NCI-H2107 treated with DMSO at 0.1 percent for 48 hours (cell line): ENCODE measurements at regions not wholly inside any gene's neighbourhood (a gene's known extent, or its start where the extent isn't known, plus 50 kb on each side); places are given as distances from the start of the nearest gene placed in this dataset.

Source experiments
- DNase-seq: peaks from one replicate; lab custom pipeline; 2025; ENCODE audit not compliant: unreplicated experiment; lab: John Stamatoyannopoulos, UW

DNA sequence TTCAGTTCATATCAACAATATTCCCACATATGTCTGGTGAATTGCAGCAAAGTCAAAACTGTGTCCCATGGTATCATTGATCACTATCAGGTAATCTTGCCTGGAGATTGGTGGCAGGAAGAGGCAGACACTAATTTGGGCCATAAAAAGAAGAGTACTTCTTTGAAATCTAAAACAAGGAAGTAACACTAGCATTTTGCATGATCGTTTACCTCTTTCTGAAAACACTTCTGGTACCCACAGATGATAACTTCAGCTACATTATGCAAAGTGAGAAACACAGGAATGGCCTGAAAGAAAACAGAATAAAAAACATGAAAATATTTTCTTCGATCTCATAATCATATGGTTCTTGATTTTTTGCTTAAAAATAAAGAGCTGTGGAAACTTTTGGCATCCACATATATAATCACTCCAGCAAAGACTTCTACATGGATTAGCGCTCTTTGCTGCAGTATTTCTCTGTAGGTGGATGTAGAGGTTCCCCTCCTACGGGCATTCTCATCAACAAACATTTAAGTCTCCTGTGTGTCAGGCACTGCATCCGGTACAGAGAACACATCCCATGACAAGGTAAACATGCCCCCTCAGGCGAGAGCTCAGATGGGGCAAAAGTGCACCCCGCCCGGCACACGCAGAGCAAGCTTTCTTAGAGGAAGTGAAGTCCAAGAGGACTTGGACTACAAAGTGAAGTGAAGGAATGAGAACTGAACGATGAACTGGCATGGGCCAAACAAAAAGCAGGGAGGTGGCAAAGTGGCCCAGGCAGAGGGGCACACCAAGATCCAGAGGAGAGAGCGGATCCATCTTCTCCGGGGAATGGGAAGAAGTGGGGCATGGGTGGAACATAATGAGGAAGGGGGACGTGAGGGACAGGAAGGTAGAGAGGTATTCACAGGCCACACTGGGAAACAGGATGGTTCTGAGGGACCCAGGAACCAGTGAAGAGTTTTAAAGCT lies 68.0 kb upstream of the RIOK3 start:
- no peak for DNase-seq

GRCh38 chr18:23386317-23386716 lies 66.8 kb upstream of the RIOK3 start:
- DNase-seq, result no peak

DNA sequence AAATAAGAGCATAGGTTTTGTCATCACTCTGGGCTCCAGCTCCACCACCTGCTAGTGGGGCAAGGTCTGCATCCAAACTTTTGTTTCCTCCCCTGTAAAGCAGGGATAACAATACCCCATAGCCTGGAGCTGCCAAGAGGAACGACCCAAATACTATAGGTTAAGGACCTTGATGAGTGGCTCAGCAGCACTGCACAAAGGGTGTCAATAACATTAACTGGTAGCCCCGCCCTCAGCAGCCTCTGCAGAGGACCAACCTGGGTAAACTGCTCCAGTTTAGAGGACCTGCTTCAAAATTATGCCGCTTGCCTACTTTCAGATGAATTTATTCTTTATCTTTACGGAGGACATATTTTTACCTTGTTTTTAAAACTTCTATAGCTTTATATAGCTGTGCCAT lies 65.8 kb upstream of the RIOK3 start:
- no peak for DNase-seq

DNA sequence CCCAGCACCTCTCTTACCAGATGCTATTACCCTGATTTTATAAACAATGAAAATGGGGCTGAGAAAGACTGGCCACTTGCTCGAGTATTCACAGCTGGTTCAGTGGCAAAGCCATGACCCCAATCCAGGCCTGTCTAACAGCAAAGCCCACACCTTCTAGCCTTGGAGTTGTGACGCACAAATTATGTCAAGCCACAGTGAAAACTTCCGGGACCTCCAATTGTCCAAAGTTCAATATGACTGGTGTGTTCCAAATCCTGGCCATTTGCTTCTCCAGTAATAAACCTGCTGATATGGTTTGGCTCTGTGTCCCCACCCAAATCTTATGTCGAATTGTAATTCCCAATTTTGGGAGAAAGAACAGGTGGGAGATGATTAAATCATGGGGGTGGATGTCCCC lies 64.7 kb upstream of the RIOK3 start:
- DNase-seq, result no peak

DNA sequence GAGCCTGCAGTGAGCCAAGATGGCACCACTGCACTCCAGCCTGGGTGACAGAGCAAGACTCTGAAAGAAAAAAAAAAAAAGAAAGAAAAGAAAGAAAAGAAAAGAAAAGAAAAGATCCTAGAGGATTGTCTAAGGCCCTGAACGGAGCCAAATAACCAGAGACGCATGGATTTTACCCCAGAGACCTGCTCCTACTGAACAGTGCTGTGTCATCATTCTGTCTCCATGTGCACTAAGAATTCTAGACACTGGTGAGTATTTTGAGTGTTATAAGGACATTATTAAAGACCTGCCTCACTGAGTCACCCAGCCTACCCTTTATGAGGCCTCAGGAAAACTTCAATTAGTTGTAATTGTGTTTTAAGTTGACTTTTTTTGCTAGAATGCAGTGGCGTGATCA lies 61.9 kb upstream of the RIOK3 start:
- DNase-seq, result no peak

GRCh38 chr18:23397907-23398306 lies 55.2 kb upstream of the RIOK3 start:
- no peak for DNase-seq

DNA sequence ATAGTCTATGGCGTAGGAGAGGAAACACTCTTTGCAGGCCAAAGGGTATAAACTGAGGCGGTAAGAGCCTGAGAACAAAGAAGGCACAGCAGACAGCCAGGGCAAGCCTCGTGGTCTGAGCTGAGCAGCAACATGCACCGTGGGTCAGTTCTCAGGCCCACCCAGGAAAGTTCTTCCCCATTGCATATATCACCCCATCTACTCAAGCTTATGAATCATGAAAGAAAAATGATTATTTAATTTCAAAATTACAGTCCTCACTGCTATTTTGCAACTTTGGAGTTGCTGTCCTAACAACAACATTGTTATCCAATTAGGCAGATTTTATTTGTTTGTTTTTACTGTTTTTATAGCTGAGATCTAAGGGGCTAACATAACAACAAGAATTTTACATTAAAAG lies 54.7 kb upstream of the RIOK3 start:
- no peak for DNase-seq

DNA sequence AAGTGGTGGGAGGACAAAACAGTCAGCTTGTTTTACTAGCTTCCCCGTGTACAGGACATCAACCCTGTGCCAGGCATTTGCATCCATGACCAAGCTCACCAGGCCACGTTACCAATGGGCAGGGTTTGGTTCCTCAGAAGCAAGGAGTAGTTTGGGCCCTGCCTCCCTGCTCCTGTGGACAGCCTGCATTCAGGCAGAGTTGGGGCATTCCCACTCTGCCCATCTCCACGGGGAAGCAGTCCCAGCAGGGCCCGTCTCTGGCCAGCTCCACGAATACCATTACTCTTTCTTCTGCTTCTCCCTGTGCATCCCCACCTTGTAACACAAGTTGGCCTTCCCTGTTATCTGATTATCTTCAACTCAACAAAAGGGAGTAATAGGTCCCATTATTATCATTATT lies 54.0 kb upstream of the RIOK3 start:
- DNase-seq, result no peak

DNA sequence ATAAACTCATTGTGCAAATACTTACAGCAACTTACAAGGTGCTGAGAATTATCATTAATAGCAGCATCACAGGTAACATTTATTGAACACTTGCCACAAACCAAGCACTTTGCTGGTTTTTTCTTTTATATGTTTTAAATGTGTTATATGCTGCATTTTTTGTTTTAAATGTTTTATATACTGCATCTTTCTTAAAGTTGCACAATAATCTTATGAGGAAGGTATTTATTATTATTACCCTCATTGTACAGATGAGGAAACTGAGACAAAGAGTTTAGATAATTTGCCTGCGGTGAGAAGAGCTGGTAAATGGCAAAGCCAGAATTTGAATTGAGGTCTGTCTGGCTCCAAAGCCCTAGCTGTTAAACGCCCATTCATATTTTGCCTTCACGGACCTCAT lies 52.2 kb upstream of the RIOK3 start:
- no peak for DNase-seq

DNA sequence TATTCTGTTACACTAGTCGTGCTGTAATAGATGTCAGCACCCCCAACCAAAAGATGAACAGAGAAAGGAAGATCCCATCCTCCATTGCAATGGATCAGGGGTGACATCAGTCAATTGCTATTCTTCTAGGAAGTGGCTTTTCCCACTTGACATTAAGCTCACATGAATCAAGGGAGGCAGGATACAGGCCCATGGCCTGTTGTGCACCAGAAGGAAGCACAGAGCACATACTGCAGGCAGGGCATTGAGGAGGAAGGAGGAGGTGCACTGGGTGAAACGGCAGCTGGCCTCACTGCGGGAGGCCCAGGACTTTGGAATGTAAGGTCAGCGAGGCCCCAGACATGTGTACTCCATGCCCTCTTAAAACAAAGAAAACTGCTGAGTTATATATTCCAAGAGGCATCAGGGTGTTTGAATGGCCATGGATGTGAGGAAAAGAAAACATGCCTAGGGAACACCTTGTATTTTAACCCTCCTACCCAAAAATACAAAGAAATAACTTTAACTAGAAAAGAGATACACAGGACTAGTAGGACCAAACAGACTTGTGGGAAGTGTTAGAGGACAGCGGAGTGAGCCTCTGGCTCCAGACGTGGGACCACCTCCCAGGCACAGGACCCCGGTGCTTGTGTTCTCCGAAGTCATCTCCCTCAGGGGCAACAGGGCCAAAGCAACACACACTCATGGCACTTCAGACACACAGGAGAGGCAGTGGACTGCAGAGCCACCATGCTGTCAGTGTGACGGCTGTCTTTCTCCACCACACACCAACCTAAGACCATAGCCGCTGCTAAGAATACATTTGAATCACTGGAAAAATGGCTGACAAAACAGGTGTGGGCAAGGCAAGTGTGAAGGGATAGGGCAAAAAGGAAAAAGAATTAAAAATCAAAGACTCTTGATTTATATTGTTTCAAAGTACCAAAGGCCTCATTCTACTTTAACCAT lies 51.4 kb upstream of the RIOK3 start:
- DNase-seq, result no peak
